ENCODE measurements at regions not wholly inside any gene's neighbourhood (a gene's known extent, or its start where the extent isn't known, plus 50 kb on each side); places are given as distances from the start of the nearest gene placed in this dataset.

GRCh38 chr15:81945014-81945615 lies 100.7 kb downstream of the MEX3B start:
- Mint-ChIP-seq H3K9me3 (peaks cover 2% of the 10 kb centered on the region), H3K4me3 (no peak overlapping the region), H3K4me1 (peaks cover 37% of the 10 kb centered on the region), H3K27me3 (ENCODE audit: low read depth) (no peaks in the 10 kb centered on the region), H3K36me3 (peaks cover 12% of the 10 kb centered on the region), H3K27ac (no peak overlapping the region)
- DNase-seq (ENCODE audit: low spot score in 2 of 2, unreplicated experiment in 2 of 2): no peak
- TF ChIP-seq CTCF (IDR thresholded peaks at IDR 0.05; ENCODE audit: unreplicated experiment): no peak

GRCh38 chr15:81942655-81943195 lies 103.1 kb downstream of the MEX3B start:
- Mint-ChIP-seq H3K4me1 (peaks cover 40% of the 10 kb centered on the region), H3K36me3 (peaks cover 15% of the 10 kb centered on the region), H3K27me3 (ENCODE audit: low read depth) (no peaks in the 10 kb centered on the region), H3K4me3 (no peak overlapping the region), H3K9me3 (peaks cover 9% of the 10 kb centered on the region), H3K27ac (peak overlapping the region; percentile 68)
- no peak for TF ChIP-seq CTCF (IDR thresholded peaks at IDR 0.05; ENCODE audit: unreplicated experiment)
- DNase-seq (ENCODE audit: low spot score in 2 of 2, unreplicated experiment in 2 of 2): no peak

- Mint-ChIP-seq H3K27me3 (ENCODE audit: low read depth) (no peaks in the 10 kb centered on the region), H3K36me3 (peaks cover 15% of the 10 kb centered on the region), H3K9me3 (peaks cover 9% of the 10 kb centered on the region), H3K27ac (no peak overlapping the region), H3K4me1 (peaks cover 46% of the 10 kb centered on the region), H3K4me3 (no peak overlapping the region)
- TF ChIP-seq CTCF (IDR thresholded peaks at IDR 0.05; ENCODE audit: unreplicated experiment): no peak
- no peak for DNase-seq (ENCODE audit: low spot score in 2 of 2, unreplicated experiment in 2 of 2)
These were observed 103.7 kb downstream of the MEX3B start for GRCh38 chr15:81942157-81942556.

- no peaks in the 10 kb centered on the region for H3K27me3 Mint-ChIP-seq (ENCODE audit: low read depth)
- no peak for DNase-seq (ENCODE audit: low spot score in 2 of 2, unreplicated experiment in 2 of 2)
- H3K4me1 Mint-ChIP-seq: peaks cover 47% of the 10 kb centered on the region
- peaks cover 9% of the 10 kb centered on the region for H3K9me3 Mint-ChIP-seq
- TF ChIP-seq CTCF (IDR thresholded peaks at IDR 0.05; ENCODE audit: unreplicated experiment): no peak
- H3K27ac Mint-ChIP-seq: no peak overlapping the region
- peaks cover 12% of the 10 kb centered on the region for H3K36me3 Mint-ChIP-seq
- no peak overlapping the region for H3K4me3 Mint-ChIP-seq
These were observed 104.3 kb downstream of the MEX3B start for GRCh38 chr15:81941479-81941878.

- peaks cover 9% of the 10 kb centered on the region for H3K9me3 Mint-ChIP-seq
- peak overlapping the region; percentile 62 for H3K27ac Mint-ChIP-seq
These were observed 105.1 kb downstream of the MEX3B start for GRCh38 chr15:81940467-81941451.

More at GRCh38 chr15:81940467-81941451, 105.1 kb downstream of the MEX3B start:
- peaks cover 12% of the 10 kb centered on the region for H3K36me3 Mint-ChIP-seq
- TF ChIP-seq CTCF (IDR thresholded peaks at IDR 0.05; ENCODE audit: unreplicated experiment): no peak
- no peaks in the 10 kb centered on the region for H3K27me3 Mint-ChIP-seq (ENCODE audit: low read depth)
- DNase-seq (ENCODE audit: low spot score in 2 of 2, unreplicated experiment in 2 of 2): no peak
- H3K4me1 Mint-ChIP-seq: peaks cover 47% of the 10 kb centered on the region
- H3K4me3 Mint-ChIP-seq: no peak overlapping the region
